Activated CD4-positive, alpha-beta T cell treated with anti-CD3 and anti-CD28 coated beads, Interleukin-2, amount 50 U/mL, for 24 hours (primary cell): ENCODE measurements at regions not wholly inside any gene's neighbourhood (a gene's known extent, or its start where the extent isn't known, plus 50 kb on each side); places are given as distances from the start of the nearest gene placed in this dataset.

Experiments
- DNase-seq, 2 donors: peaks; one replicate each; pipeline ENCODE4 v3.0.0-alpha.2; 2020; ENCODE audit warnings: low read depth in 1 of 2, low spot score in 1 of 2

DNA sequence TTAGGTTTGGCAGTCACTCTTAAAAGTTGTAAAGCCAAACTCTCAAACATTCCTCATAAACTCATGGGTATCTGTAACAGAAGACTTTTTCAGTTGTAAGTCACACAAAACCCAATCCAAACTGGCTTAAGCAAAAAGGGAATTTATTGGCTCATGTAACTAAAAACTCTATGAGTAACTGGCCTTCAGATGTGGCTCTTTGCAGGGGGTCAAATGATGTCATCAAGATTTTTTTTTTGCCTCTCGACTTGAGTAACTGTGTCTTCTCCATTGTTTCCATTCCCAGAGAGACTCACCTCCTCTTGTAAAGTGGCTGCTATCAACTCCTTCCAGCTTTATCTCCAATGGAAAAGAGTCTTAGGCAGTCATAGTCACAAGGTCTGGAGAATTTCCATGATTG is 645.0 kb downstream of the DHX35 start:
- no peak for DNase-seq

DNA sequence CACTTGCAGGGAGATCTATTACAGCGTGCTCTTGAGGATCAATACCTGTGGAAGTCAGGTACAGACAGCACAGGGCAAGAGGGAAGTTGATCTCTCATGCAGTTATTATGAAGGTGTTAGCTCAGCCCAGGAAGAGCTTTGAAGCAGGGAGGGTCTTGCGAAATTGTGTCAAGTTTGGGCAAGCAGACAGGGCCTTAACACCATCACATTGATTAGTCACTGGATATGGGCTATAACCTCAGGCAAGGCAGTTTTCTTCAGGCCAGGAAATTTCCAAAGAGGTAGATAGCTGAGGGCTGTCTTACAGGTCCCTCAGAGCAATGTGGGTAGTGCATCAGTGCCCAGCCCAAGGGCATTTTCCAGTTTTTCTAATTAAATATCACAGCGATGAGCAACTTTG is 643.8 kb downstream of the DHX35 start:
- DNase-seq: no peak

DNA sequence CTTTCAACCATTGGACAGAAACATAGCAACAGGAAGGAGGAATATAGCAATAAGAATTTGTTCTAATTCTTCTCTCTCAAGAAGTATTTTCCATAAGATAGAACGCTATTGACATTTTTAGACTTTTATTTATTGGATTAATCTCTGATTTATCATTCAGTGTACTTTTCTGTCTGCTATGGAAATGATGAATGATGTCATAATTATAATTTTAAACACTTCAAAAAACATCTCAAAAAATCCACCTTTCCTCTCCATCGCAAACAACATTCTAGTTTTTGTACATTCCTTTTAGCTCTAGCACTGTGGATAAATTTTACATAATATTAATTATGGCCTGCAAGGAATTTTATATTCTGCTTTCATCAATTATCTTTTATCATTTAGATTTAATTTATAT is 643.2 kb downstream of the DHX35 start:
- DNase-seq: no peak

DNA sequence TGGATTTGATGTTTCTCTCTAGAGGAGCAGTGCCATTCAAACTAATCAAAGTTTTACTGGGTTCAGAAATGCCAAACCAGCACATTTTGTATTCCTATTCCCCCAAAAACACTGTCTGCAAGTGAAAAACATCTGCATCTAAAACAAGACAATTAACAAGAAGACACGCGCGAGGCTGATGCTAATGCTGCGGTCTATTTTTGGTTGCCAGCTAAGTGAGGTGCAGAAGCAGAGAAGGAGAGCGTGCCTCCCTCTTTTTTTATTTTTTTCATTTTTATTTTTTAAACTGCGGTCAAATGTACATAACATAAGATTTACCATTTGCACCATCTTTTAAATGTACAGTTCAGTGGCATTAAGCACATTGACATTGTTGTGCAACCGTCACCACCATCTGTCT is 641.1 kb downstream of the DHX35 start:
- DNase-seq: no peak

DNA sequence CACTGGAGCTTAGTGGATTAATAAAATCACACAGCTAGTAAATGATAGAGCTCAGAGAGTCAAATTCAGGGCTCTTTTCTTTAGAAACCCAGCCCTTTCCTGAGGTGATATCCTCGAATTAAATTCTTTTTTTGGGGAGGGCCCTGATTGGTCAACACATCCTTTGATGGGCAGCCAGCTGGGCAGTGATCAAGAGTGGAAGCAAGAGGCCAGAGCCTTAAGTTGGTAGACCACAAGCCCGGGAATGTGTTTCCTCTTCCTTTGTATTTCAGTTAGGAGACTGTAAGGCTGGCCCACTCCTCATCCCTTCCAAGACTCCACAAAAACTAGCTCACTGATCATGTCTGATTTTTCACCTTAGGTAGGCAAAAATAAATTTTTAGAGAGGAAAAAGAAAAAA is 640.5 kb downstream of the DHX35 start:
- DNase-seq: no peak

DNA sequence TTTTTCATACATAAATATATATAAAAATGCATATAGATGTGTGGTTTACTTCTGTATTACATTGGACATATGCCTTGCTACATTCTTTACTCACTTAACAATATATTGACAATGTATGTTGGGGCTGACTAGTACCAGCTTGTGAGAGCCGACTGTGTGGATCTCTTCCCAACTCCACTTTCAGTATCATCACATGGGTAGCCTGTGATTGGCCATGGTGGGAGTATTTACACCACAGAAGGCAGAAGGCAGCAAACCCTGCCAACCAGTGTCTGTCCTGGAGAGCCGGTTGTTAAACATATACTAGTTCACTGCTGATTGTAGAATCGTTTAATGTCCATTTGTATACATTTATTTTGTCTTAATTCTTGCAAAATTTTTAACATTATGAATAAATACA is 638.7 kb downstream of the DHX35 start:
- no peak for DNase-seq

DNA sequence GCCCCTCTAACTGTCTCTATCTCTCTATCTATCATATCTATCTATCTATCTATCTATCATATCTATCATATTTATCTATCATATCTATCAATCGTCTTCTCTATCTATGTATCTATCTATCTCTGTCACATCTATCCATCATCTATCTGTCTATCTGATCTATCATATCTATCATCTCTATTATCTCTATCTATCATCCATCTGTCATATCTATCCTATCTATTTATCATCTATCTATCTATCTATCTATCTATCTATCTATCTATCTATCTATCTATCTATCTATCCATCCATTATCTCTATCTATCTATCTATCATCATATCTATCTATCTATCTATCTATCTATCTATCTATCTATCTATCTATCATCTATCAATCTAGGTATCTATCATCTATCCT is 638.0 kb downstream of the DHX35 start:
- DNase-seq: no peak

DNA sequence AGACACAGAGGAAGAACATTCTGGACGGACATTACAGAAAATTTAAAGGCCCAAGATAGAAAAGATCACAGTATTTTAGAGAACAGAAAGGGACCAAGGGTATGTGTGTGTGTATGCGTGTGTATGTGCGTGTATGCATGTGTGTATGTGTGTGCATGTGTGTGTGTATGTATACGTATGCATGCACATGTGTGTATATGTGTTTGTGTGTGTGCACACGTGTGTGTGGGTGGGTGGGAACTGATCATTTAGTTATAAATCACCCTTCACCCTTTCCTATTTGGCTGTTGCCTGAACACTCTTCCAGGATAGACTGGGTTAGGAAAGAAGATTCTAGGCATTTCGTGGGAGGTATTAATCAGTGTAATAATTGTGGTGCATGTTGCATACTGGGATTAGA is 634.4 kb downstream of the DHX35 start:
- no peak for DNase-seq

DNA sequence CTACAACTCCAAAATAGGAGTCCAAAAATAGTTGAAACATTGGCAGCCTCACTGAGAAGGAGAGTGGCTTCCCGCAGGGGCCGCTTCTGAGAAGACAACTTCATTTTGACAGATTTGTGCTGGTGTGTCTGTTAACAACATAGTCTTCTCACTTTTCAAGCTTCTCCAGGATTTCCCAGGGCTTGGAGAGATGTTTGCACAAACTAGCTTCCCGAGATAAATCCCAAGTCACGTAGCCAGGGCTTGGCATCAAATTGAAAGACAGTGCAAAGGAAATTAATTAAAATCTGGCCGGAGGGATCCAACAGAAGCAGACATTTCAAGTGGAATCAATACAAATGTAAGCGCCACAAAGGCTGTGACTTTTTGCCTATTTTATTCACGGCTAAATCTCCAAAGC is 630.2 kb downstream of the DHX35 start:
- DNase-seq: no peak

DNA sequence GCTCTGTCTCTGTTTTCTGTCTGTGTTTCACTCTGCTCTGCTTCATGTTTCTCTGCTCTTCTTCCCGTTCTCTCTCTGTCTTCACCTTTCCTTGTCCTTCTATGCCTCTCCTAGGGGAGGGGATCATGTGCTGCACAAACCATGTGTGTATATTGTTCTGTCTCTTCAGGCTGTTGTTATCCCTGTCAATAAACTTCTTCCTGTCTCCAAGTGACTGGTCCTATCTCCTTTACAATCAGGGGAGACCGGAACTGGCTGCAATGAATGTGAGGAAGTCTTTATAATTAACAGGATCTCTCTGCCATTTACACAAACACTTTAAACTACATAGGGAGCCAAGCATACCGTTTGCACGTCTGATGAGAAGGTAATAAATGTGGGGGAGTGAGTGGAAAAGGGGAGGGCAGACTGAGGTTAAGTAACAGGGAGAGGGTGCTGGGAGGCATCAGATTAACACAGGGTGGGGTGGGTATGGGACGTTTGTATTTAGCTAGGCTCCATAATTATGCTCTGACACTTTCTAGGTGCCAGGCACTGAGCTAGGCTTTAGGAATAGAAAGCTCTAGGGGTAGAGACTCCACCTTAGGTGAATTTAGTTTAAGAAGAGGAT is 626.1 kb downstream of the DHX35 start:
- no peak for DNase-seq

DNA sequence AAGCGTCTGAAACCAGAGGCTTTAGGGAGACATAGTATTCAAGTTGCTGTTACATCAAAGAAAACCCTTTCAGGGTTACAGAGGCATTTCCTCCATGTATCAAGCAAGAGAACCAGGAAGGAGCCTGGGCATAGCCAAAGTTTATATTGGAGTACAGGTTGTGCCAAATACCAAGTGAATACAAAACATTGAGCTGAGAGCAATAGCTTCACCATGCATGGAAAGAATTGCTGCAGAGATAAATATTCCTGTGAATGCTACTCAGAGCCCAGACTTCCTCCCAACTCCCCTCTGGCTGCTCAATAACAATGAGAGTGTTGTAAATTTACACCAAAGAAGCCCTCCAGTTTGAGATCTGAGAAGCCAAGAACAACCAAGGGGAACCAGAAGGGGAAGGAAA is 618.9 kb downstream of the DHX35 start:
- DNase-seq: no peak

DNA sequence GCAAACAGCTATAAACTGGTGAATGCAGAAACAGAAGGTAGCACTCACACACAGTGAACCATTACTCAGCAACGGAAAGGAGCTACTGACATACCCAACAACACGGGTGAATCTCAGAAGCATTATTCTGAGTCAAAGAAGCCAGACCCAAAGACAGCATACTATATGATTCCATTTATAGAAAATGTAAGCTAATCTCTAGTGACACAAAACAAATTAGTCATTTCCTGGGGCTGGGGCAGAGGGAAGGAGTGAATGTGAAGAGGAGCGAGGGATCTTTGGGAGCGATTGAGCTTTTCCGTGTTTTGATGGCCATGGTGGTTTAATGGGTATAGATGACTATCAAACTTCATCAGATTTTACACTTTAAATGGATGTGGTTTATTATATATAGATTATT is 614.6 kb downstream of the DHX35 start:
- DNase-seq: no peak

DNA sequence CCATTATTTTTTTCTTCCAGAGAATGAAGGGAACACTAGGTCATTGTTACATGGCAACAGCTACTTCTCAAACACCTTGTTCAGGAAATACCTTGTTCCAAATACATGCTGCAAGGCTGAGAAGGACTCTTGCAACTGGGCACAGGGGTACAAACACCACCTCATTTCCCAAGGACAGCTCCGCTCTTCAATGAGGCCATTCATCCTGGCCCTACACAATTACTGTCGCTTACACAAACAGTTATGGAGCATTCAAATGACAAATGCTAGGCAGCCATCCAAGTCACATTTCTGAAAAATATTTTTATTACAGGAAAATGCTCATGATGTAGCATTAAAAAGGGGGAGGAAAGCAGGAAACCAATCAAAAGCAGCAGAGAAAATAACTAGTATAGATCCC is 611.9 kb downstream of the DHX35 start:
- no peak for DNase-seq

DNA sequence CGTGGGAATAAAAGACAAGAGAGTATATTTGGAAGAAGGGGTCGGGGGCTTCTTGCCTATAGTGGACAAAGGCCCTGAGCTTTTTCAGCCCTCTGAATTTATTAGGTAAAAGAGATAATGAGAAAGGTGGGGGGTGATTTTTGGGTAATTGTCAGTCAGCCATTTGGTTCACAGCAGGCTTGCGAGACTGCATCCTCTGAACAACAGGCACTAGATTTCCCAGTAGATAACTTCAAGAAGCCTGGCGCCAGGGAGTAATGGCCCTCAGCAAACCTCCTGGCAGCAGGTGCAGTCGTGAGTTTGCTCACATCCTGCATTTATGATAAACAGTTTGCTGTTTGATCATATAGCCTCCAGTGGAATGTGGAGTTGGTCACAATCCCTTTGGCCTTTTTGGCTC is 609.0 kb downstream of the DHX35 start:
- DNase-seq: no peak

DNA sequence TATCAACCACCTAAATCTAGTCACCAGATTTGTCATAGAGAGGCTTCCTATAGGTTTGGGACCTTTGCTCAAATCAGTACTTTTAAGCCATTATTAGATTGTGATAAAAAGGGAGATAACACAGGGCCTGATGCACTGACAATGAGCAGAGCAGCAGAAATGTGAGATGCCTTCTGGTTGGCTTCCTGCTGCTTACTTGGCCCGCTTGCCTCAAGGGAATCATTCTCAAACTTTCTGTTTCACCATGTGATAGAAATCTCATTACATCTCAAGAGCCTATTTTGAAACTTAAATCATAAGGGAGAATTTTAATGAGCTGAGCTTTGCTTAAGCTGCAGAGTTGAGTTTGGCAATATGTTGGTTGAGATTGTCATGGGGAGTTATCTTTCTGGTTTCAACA is 606.0 kb downstream of the DHX35 start:
- DNase-seq: no peak

DNA sequence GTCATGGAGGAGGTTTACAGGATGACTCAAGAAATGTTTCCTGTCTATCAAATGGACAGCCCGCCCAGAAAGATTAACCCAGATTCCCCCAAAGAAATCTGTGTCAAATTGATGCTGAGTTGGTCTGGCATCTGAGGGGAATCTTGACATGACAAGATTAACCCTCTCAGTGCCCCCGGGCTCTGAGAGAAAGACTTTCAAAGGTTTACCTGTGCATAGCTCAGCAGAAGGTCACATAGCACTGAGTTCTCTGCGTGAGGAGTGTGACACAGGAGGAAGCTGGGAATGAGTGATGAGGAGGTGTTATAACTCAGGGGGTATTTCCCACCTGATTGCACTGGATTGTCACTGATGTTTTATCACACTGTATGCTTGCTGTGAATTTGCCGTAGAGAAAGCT is 601.2 kb downstream of the DHX35 start:
- DNase-seq: no peak

DNA sequence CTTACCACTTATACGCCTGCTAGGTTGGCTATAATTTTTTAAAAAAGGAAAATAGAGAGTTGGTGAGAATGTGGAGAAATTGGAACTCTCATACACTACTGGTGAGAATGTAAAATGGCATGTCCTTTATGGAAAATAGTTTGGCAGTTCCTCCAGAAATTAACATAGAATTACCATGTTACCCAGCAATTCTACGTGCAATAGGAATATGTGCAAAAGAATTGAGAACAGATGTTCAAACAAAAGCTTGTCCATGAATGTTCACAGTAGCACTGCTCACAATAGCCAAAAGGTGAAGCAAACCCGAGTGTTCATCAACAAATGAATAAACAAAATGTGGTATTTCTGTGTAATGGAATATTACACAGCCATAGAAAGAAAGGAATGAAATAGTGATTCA is 592.2 kb downstream of the DHX35 start:
- no peak for DNase-seq

DNA sequence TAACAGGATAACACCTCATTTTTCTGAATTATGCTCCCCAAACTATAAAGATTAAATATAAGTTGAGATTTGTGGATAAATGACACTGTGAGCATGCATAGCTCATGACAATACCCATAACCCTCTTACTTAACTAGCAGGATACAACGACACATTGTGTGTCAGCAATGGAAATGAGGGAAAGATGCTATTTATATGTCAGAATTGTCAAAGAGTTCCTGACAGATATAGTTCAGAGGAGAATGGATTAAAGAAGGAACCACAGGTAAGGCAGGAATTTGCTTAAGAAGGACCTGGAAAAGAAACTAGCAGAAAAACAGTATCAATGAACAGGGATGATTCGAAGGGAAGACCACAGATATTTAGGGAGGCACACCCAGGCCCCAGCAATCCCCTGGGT is 591.0 kb downstream of the DHX35 start:
- no peak for DNase-seq

DNA sequence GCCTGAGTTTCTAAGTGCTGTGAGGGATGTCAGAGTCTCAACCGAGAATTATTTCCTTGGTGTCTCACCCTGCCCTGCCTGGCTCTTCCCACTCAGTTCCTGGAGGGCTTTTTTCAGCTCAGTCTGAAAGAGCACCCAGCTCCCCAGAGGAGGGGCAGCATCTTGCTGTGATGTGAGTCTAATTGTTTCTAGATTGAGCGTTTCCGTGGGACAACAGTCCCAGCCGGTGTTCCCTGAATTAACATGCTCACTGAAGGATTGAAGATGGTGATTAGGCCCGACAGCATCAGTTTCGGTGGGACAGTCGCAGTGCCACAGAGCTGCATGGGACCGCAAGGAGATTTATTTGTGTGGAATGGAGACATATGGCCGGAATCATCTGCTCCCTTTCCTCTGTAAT is 587.6 kb downstream of the DHX35 start:
- DNase-seq: no peak

DNA sequence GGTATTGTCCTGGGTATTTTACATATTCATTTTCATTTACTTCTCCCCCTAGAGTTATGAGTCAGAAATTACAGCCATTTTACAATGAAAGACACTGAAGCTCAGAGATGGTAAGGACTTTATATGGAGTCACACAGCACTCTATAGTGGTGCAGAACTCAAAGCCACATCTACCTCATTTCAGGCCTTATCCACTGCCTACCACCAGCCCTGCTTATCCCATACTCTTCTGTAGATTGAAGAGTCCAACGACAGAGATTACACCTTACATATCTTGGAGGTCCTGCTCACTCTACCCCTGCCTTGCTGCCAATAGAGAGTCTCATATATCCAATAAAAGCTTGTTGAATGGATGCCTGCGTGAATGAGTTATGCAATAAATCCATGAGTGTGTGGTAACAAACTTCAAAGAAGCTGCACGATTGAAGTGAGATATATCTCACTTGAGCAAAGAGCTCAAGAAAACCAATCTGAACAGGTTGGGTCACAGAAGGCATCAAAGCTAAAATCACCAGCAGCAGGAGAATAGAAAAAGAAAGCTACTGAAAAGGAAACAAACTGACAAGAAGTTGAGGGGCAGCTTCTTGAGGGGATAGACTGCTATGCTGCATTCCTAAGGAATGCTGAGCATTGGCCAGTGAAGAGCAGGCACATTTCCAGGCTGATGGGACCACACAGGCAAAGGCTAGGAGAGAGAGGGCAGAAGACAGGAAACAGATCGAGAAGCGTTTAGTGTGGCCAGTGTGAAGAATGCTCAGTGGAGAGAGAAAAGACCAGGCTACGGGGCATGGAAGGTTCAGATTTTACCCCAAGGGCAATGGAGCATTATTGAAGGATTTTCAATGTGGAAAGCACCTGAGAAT is 585.6 kb downstream of the DHX35 start:
- DNase-seq: no peak

DNA sequence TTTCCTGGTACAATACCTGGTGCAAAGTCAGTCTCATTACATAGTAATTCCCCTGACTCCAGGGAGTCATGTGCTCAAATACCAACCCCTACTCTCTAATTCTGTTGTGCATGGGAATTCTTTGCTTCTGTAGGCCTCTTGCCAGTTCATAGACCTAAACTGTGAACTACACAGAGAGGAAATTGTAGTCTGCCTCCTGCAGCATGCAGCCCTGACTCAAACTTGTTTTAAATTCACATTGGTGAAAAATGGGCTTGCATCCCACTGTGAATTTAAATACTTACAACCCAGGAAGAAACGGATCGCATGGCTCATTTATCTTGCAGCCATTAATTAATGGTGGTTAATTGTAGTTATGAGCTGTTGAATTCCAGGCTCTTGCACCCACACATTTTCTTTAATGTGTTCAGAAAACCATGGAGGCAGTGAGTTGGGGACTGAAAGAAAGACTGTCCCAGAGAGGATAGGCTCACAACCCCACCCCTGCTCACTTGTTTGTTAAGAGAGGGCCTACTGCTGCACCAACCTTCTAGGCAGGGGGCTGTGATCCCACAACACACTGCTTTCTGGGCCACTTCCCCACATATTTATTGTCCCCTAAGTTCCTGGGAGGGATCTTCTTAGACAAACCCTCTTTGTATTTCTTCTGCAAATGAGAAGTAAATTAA is 579.1 kb downstream of the DHX35 start:
- no peak for DNase-seq

DNA sequence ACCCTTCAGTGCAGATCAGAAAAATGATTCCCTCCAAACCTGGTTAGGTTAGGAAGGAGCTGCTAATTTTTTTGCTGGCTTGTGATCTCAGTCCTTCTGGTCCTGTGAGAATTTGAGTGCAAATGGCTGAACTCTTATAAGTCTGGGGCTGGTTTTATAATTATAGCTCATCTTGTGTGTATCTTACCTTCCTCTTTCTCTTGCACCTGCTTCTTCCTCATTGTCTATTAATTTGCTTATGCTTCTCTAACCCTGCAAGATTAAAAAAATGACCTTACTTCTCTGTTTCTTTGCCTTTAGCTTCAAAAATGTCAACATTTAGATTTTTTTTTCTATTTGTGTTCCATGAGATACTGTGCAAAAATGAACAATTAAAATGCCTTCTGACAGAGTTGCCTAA is 576.2 kb downstream of the DHX35 start:
- DNase-seq: no peak

DNA sequence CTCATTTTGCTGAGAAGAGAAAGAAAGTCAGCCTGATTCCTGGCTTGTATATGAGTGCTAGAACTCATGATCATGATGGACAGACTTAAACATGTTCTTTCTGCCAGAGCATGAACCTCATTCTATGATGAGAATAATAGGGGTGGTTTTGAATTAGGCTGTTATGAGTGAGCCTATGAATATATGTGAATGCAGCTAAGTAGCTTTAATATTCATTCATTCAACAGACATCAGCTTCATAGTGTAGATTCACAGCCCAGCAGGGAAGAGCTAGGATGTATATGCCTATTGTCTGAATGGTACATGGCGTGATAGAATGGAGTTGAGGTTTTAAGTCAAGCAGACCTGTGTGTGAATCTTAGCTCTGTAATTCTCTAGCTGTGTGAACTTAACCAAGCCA is 573.2 kb downstream of the DHX35 start:
- no peak for DNase-seq
